ENCODE measurements at regions not wholly inside any gene's neighbourhood (a gene's known extent, or its start where the extent isn't known, plus 50 kb on each side); places are given as distances from the start of the nearest gene placed in this dataset.

DNA sequence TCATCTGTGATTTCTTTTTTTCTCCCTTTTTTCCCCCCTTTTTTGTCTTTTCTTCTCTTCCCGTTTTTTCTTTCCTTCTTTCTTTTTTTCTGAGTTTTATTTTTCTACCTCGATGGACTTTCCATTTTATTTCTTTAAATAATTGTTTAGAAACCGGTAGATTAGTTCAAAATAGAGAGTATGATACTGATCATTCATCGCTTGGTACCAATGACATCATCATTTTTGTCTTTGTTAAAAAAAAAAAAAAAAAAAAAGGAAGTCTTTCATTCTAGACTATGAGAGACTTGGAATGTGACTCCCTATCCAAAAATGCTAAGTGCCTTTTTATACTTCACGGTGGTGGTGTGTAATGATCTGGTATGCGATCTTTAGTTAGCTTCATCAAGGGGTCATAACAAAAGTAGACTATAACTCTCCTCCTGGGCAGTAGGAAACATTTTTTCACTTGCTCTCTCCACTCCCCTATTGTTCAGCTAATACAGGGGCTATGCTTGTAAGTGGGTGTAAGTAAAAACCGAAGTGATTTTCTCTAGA lies 1517.5 kb upstream of the ZEB2 start:
- no peak for DNase-seq (ENCODE audit: low spot score)

DNA sequence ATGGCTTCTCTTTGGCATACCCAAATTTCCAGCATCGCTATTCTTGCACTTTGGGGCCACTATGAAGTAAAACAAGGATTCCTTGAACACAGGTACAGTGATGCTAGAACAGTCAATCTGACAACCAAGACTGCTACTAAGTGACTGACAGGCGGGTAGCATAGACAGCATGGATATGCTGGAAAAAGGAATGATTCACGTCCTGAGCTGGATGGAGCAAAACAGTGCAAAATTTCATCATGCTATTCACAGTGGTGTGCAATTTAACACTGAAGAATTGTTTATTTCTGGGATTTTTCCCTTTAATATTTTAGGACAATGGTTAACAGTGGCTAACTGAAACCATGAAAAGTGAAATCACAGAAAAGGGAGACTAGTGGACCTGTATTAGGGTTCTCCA lies 1511.2 kb upstream of the ZEB2 start:
- DNase-seq (ENCODE audit: low spot score) = no peak

DNA sequence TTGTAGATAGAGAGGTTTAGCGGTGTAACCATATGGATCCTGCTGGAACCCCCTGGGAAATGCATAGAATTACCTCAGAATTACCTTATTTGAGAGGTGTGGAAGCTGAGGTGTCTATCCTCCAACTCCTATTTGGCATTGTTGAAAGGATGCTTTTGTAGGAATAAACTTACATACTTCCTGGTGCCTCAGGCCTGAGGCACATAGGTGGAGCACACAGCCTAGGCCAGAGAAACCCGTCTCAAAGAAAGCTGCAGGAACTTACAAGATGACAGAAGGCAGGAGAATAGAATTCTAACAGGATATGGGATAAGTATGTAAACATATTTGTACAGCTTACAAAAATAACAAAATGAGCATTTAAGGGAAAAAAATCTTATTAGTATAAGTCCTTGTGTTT lies 1507.2 kb upstream of the ZEB2 start:
- DNase-seq (ENCODE audit: low spot score) = no peak

DNA sequence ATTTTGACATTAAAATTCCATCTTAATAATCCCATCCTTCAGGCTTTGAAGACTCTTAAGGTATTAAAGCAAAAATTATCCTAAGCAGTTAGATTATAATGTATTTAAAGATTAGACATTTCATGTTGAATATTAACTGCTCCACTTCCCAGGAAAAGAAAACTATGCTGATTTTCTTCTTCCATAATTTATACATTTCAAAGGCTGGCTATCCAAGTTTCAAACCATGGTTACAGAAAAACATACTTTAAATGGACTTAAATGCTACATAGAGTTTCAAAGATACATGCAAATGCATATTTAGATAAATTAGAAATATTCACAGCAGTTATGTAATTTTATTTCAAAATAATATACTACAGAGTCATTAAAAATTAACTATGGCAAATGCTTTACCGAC lies 1505.6 kb upstream of the ZEB2 start:
- no peak for DNase-seq (ENCODE audit: low spot score)

DNA sequence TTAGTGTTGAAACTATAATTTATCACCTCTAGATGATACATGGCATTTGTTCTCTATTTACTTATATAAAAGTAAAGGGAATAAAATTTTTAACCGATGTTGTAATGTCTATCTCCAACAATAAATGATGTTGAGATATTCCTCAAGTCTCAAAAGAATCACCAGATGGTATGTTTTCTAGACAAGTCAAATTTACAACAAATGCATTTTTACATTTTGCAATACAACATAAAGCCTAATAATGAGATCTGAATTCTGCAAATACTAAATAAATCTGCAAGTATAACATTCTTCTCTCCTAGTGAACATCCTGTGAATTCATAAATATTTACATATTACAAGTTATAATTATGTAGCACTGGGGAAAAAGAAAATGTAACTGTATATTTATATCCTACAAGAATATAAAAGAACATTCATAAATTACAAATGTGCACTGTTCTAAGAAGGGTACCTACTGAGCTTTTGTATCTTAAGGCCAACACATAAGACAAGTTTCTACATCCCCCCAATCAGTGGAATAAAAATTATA lies 1504.4 kb upstream of the ZEB2 start:
- no peak for DNase-seq (ENCODE audit: low spot score)

DNA sequence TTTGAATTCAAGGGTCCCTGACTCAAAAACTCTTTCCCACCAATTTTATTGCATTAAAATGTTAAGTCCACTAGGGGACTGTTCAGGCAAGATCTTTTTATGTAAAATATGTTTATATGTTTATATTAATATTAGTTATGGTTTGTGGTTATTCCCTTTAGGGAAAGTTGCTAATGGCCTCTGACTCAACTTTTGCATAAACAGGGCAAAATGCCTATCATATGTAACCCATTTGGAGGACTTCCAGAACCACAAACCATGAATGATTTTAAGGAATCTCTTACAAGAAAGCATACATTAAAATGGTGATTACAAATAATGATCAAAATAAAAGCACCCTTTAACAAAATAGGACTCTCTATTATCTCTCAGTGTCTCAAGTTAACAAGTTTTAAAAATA lies 1484.5 kb upstream of the ZEB2 start:
- DNase-seq (ENCODE audit: low spot score) = no peak

DNA sequence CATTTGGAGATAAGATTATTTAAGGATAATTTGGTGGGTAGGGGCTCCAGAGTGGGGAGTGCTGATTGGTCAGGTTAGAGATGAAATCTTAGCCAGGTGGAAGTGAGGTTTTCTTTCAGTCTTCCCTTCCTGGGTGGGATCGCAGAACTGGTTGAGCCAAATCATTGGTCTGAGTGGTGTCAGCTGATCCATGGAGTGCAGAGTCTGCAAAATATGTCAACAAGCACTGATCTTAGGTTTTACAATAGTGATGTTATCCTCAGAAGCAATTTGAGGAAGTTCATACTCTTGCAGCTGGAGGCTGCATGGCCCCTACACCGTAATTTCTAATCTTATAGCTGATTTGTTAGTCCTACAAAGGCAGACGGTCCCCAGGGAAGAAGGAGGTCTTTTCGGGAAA lies 1483.4 kb upstream of the ZEB2 start:
- DNase-seq (ENCODE audit: low spot score) = no peak

DNA sequence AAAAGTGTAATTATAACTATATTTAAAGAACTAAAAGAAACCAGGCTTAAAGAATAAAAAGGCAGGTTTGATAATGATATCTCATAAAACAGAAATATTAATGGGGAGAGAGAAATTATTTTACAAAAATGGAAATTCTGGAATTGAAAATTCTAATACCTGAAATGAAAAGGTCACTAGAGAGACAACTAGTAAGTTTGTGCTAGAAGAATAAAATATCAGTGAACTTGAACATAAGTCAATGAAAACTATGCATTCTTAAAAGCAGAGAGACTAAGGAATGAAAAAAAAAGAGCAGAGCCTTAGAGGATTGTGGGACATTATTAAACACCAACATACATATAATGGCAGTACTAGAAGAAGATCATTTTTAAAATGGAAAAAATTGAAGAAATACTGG lies 1475.0 kb upstream of the ZEB2 start:
- DNase-seq (ENCODE audit: low spot score) = no peak

DNA sequence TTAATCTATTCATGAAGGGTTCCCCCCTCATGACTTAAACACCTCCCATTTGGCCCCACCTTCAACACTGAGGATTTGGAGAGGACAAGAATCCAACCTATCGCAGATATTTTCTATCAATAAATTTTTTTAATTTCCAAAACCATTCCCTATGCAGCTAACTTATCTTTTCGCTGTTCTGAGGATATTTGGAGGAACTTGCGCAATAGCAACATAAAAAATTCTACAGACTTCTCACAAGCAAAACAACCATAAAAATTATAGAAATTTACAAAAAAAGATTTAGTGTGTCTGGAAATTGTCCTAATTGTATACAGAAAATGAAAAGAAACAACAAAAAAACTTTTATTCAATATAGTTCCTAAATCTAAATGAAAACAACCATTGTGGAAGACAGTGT lies 1472.7 kb upstream of the ZEB2 start:
- no peak for DNase-seq (ENCODE audit: low spot score)

DNA sequence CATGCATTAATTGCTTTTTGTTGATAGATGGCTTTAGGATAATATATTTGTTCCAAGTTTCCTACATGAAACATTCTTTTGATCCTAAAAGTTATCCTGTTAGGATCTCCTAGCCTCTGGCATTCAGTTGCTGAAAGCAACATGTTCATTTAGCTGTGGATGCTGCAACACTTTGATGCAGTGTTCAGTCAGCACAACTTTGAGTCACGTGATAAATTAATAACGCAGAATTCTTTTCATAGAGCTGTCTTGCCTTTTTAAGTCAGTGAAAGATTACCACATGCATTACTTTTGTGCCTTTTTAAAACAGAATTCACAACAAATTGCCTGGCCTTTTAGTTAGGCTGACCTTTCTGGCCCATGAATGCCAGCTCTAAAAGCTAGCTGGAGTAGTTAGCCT lies 1467.9 kb upstream of the ZEB2 start:
- no peak for DNase-seq (ENCODE audit: low spot score)

DNA sequence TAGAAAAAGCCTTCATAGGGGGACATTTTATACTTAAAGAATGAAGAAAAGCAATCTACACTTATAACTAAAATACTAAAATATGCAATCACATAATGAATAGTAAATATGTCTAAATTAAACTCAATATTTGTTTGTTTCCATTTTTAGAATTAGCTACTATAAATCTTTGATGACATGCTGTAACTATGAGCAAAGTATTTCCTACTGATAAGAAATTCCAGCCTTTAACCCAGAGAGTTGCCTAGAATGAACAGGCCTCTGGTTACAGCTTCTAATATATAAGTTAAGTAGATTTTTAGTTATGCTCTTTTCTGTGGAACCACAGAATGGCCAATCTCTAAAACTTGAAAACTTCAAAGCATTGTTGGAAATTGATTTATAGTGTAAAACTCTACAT lies 1465.6 kb upstream of the ZEB2 start:
- DNase-seq (ENCODE audit: low spot score) = no peak

DNA sequence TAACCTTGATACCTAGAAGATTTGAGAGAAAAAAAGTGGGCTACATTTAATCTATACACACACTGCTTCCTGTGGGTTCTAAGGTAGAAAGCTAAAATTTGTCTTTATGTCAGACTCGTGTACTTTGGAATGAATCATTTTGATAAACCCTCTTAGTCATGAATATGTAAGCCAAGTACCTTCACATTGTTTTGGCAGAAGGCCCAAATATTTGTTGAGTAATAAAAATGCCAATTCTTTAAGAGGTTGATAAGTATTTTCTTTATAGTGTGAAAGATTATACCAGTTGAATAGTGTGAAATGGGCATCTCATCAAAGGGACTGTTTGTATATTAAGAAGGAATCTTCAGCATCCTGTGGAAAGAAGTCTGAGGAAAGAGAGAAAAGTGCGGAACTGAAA lies 1464.7 kb upstream of the ZEB2 start:
- DNase-seq (ENCODE audit: low spot score) = no peak

DNA sequence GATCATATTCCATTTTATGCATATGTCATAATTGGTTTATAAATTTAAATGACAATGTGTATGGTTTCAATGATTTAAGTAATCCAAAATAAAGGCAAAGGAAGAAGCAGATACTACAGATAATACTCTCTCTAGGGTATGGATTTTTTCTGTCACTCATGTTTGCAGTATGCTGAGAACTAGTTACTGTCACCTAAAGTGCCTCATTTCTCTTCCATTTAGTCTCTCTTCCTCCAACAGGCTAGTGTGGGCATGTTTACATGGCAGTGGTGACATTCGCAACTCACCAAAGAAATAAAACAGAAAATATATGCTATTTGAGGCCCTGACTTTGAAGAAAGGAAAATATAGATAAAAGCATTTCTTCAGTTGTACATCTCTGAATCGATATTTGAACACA lies 1460.4 kb upstream of the ZEB2 start:
- no peak for DNase-seq (ENCODE audit: low spot score)

DNA sequence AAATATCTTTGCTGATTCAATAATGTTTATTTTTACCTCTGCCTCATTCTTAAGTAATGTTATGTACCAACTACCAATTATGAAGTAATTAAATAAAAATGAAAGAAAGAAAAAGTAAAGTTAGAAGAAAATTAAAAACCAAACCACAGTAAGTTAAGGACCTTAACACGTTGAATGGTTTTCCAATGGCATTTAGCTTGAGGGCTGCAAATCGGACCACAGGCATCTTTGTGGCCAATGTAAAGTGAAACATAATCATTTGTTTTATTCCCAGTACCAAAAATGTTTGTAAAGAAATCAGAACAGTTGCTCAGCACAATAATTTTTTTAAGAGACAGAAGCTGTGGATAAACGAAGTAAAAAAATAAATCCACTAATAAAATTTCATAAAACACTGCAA lies 1455.5 kb upstream of the ZEB2 start:
- no peak for DNase-seq (ENCODE audit: low spot score)

DNA sequence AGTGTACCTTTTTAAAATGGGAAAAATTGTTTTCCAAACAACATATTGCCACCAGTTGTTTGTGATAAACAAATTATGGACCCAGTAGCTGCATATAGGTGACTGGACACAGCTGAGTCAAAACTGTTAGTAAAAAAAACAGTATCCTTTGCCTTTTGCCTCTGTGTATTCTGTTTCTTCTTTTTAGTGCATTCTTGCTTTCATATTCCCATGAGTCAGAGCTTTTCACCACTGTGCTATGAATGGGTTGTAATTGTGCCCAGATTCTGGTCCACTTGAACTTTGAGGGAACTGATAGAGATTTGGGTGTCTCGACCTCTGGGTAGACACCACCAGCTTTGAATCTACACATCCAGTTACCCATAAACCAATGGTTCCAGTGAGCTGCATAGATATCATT lies 1441.9 kb upstream of the ZEB2 start:
- DNase-seq (ENCODE audit: low spot score) = no peak

DNA sequence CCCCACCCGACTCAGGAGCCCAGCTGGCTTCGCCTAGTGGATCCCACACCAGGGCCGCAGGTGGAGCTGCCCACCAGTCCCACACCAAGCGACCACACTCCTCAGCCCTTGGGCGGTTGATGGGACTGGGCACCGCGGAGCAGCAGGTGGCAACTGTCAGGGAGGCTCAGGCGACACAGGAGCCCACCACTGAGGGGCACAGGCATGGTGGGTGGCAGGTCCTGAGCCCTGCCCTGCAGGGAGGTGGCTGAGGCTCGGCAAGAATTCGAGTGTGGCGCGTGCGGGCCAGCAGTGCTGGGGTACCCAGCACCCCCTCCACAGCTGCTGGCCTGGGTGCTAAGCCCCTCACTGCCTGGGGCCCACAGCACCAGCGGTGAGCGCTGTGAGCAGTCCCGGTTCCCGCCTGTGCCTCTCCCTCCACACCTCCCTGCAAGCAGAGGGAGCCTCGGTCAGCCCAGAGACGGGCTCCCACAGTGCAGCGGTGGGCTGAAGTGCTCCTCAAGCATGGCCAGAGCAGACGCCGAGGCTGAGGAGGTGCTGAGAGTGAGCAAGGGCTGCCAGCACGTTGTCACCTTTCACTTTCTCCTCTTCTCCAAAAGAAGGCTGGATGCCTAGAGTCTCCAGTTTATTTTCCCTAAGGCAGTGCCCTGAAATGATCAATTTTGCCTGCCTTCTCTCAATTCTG lies 1440.7 kb upstream of the ZEB2 start:
- no peak for DNase-seq (ENCODE audit: low spot score)

DNA sequence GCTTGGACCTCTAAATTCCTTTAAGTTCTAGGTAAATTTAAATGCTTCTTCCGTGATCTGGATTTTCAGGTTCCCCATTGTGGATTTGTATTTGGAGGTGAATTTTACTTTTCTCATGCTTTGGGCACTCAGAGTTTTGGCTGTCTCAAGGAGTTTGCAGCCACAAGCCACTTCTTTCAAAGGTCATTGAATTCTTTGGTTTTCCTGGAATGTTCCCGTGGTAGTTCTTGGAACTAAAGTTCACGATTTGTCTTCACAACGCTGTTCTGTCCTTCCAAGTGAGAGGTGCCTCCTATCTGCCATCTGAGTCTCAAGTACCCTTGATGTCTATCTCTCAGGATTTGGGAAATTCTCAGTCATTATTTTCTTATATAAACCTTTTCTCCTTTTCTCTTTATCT lies 1438.7 kb upstream of the ZEB2 start:
- no peak for DNase-seq (ENCODE audit: low spot score)

DNA sequence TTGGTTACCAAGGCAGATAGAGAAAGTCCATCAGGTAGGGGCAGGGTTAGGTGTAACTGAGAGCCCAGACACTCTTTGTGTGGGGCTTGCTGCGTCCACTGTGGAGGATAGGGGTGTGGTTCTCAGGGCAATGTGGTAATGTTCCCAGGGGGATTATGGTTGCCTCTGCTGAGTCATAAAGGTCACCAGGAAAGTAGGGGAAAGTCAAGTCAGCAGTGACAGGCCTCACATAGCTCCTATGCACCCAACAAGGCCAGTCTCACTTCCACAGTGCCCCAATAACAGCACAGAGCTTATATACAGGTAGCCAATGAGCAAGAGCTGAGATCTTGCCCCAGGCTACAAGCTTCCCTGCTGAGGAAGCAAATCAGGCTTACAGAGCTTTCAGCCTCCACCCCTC lies 1438.0 kb upstream of the ZEB2 start:
- DNase-seq (ENCODE audit: low spot score) = no peak

DNA sequence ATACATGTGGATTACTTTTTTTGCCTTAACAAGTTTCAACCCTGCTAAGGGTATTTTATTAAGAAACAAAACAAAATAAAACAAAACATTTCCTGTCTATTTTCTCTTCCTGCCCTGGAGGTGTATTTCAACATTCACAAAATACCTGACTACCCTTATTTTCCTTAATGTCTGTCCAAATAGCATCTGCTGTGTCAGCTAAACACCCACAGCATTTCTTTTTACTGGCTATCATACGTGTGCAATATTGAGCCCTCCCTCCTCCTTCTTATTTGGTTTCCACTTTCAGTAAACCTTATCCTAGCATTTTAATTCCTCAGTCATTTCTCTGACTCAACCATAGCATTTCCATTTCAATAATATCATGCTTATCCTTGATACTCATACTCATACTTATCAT lies 1420.0 kb upstream of the ZEB2 start:
- no peak for DNase-seq (ENCODE audit: low spot score)

DNA sequence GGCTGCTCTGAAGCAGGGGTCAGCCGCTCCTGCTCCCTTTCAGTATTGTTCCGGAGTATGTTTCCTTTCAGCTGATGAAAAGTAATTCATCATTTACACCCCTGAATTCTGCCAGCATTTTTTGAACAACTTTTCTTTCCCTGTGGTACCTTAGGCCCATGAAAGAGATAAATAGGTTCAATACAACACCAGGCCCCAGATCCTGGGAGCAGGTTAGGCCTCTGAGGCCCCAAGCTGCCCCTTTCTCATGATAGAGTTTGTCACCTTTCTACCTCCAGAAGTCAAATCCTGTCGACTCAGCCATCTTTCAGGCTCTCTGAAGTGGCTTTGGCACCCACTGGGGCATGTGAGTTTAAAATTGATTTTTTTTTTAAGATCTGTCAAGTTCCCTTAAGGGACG lies 1415.1 kb upstream of the ZEB2 start:
- no peak for DNase-seq (ENCODE audit: low spot score)

DNA sequence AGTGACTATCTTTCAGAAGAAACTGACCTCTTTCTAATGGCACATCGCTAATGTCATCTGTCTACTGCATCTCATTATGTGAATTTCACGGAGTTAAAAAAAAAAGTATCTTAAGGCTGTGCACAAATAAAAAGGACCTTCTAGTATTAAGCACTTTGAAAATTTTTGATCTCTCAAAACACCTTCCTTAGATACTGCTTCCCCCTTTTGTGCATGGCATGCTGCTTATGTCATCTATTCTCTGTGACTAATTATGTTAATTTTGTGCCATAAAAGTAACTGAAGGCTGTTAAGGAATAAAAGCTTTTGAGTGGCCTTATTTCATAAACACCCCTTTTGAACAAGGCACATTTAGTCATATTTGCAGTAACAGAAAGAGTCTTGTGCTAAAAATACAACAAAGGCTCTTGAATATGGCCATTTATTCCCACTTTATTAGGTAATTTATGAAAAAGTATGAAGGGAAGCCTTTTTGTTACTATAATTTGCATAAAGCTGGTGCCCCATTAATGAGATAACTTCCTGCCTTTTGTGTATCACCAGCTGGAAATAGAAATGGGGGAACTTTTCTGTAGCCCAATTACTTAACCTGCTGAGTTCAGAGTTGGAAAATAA lies 1412.0 kb upstream of the ZEB2 start:
- DNase-seq (ENCODE audit: low spot score) = no peak

DNA sequence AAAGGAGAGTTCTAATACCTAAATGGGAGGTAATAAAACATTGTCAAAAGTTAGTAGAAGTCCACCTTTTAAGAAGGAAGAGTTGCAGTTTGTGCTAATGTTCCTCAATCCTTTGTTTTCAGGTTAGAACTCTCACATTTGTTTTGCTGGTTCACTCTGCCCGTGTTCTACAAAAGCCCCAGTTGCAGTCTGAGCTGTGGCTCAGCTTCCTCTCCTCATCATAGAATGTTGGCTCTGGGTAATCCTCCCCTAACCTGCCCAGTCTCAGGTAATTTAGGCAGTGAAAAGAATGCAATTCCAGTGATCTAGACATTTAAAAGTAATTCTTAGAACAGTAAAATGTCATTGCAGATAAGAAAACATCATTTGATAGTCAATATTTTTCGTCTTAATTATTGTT lies 1410.4 kb upstream of the ZEB2 start:
- DNase-seq (ENCODE audit: low spot score) = no peak

DNA sequence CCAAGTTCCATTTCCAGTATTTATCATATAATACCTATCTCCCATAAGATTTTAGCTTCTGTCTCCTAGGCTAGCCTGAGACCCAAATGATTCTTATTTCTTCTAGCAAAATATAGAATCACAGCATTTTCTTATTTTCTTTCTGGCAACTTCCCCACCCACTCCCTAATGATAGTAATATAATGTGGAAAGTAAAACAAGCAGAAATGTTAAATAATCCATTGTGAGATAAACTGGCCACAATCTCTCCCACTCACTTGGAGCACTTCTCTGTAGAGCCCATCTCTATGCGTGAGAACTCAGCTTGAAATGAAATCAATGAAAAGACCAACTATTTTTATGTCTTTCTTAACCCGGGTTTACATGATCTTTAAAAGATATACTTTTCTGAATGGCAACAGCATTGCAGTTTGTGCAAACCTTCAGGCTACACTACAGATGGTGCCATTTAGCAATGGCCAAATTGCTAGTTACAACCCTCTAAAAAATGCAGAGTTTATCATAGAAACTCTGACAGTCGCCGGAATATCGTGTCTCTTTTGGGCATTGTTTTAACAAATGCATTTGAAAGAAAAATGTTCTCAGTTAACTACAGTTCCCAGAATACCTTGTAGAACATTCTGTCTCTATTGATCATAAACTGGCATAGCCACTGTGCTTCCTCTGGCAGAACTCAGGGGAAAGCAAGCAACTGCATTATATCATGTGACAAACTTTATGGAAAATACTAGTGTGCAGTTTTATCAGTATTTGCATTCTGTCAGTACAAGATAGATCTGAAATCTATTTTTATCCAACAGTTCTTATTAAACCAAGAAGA lies 1407.4 kb upstream of the ZEB2 start:
- DNase-seq (ENCODE audit: low spot score) = no peak
